ENCODE measurements at regions not wholly inside any gene's neighbourhood (a gene's known extent, or its start where the extent isn't known, plus 50 kb on each side); places are given as distances from the start of the nearest gene placed in this dataset.

DNA sequence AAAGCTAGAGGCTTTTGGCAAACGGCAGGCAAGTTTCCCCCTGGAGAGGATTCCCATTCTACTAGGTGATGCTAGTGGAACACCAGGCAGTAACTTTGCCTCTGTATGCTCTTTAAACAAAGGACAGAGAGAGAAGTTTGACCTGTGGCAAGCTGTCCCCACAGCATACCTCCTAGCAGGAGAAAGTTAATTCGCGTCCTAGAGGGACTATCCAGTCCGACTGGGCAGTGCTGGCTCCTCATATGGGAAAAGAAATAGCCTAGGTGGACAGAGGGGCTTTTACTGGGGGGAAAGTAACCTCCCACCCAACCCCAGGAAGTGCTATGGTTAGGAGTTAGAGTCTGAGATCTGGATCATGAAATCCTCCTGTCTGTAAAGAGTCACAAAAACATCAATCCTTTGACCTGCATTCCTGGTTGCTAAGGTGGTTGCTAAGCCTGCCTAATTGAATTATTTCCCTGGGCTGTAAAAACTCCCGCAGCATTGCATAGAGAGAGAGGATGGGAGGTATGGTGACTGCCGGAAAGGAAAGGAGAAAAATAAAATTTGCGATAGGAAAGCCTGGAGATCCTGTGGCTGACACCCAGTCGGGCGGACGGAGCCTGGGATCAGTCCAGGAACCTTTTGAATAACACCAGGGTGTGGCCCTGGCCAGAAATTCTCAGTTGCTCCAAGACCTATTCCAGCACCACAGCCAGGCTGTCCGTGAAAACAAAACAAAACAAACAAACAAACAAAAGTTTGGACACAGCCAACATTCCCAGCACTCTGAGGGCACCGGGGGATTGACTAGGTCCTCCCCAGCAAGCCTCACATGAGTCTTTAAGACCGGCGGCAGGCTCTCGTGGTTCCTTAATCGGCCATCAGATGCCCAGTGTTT lies 67.7 kb upstream of the ATP11B start:
- peak; percentile 22 for DNase-seq (ENCODE audit: low spot score)

DNA sequence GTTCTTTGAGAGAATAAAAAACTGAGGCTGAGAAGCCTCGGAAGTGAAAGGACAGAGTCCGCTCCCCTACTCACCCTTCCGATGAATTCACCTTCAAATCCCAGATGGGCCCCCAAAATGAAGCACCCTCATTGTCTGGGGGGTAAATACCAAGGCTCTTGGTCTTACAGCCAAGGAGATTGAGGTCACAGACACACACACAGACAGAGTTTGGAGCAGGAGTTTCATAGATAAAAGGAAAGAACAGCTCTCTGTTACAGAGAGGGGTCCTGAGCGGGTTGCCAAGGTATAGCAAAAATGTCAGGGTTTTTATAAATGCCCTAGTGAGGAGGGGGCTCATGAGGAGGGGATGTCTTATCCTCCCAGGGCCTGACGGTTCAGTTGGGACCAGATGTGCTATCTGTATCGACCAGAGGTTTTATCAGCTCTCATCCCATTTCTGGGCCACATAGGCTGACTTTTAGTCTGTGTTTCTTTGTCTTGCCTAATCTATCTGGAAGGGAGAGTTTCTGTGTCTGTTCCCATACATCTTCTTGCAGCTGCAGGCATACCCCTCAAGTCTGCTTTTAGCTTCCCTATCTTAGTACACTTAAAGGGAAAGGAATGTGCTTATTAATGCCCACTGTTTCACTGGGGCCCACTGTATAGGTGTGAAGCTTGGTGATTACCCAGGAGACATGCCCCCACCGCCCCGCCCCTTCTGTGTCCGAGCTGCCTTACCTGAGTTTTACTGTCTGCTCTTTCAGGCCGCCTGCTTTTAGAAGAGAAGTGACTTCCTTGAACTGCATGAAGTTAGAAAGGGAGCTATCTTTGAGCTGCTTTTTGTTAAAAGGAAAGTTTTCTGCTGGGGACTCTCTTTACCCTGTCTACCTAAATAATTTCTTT lies 66.8 kb upstream of the ATP11B start:
- no peak for DNase-seq (ENCODE audit: low spot score)

DNA sequence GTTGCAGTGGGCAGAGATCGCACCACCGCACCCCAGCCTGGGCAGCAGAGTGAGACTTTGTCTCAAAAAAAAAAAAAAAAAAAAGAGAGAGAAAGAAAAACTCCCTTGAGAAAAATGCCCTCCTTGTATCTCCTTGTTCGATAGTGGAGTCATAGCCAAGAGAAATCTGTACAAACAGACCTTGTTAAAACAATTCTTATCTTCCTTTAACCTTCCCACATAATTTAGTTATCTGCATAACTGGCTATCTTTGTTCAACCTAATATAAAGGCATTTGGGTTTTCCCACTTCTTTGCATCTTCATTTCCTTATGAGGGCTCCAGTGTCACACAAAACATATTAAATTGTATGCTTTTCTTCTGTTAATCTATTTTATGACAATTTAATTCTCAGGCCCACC lies 65.1 kb upstream of the ATP11B start:
- no peak for DNase-seq (ENCODE audit: low spot score)

DNA sequence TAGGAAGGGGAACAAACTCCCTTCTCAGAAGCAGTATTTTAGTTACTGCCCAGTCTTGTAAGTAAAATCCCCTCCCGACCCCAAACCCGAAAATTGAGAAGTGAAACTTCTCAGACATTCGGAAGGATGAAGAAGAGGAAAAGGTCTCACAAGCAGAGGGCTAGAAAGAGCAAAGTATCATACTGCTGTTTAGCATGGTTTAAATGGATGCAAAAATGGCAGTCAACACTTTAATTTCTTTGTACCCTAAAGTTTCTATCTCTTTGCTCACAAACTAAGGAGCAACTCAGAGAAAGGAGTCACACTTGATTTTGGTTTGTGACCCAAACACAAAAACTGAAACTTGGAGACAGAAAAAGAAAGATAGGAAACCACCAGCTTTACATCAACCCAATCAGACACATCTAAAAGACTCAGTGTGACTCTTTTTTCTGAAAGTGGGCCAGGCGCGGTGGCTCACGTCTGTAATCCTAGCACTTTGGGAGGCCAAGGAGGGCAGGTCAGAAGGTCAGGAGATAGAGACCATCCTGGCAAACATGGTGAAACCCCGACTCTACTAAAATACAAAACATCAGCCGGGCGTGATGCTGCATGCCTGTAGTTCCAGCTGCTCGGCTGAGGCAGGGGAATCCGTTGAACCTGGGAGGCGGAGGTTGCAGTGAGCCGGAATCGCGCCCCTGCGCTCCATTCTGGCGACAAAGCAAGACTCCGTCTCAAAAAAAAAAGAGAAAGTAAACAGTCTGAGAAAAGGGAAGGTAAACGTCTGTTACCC lies 63.2 kb upstream of the ATP11B start:
- no peak for DNase-seq (ENCODE audit: low spot score)

DNA sequence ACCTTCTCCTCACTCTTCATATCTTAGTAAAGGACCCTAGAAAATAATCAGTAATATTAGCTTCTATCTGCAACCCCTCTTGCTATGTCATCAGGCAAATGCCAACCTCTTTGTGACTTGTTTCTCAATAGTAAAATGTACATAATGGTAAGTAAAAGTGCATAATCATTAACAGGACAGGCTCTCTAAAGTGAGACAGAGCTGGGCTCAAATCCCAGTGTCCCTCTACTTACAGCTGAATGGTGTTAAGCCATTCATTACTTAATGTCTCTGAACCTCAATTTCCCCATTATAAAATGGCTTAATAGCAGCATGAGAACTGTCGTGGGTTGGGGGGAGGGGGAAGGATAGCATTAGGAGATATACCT lies 62.6 kb upstream of the ATP11B start:
- no peak for DNase-seq (ENCODE audit: low spot score)

DNA sequence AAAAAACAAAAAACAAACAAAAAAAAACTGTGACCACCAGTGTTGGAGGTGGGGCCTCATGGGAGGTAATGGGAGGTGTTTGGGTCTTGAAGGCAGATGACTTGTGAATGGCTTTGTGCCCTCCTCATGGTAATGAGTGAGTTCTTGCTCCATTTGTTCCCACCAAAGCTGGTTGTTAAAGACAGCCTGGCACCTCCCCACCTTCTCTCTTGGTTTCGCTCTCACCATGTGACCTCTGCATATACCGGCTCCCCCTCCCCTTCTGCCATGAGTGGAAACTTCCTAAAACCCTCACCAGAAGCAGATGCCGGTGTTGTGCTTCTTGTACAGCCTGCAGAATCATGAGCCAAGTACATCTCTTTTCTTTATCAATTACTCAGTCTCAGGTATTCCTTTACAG lies 61.5 kb upstream of the ATP11B start:
- no peak for DNase-seq (ENCODE audit: low spot score)

DNA sequence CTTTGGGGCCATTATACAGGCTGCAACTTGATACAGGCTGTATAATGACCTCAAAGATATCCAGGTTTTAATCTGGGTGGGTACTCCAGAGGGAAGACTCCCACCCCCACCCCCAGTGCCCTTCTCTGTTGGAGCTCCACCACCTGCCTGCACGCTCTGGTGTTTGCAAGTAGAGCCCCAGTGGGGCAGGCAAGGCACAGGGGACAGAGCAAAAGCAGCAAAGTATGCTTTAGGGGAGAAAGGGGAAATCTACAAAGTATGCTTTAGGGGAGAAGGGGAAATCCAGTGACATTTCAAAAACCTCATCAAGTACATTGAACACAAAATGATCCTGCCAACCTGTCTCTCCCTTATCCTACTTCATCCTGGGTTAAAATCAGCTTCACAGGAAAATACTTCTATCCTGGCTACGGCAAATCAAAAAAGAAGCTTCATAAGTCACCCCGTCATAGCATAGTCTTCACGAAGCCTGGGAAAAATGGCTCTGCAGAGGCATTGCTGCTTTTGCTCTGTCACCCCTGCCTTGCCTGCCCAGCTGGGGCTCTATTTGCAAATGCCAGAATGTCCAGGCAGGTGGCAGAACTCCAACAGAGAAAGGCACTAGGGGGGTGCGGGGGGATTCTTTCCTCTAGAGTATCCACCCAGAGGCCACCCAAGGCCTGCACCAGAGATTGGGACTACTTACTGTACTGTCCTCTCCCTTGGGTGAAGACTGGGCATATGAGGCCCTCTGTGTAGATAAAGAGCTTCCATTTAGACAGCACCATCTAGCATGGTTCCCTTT lies 60.9 kb upstream of the ATP11B start:
- DNase-seq (ENCODE audit: low spot score), result no peak

DNA sequence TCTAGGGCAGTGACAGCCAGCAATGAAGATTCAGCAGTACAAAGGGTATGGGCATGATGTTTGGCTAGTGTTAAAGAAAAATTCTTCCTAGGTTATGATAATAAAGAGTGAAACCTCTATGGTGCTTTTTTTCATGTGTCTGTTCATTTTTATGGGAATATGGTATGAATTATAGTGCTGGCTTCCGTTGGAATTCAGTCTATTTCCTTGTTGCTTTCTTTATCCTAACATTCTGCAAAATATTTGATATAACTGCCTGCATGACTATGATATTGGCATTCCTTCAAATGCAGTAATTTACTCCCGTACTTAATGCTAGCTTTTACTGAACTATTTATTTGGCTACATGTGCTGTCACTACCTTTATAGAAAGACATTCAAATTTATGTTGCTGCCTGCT lies 57.6 kb upstream of the ATP11B start:
- no peak for DNase-seq (ENCODE audit: low spot score)

DNA sequence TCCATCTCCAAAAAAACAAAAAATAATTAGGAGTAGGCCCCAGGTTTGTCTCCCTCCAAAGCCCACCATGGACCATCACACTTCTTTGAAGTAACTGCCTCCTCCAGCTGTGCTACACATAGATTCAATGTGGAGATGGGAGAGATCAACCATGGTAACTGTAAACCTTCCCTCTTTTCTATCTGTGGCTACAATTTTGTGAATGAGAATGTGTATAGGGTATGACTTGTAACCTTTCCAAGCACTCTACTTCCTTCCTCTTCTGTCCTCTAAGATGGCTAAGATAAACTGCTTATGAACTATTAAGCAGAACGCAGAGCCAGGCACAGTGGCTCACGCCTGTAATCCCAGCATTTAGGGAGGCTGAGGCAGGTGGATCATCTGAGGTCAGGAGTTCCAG lies 55.5 kb upstream of the ATP11B start:
- no peak for DNase-seq (ENCODE audit: low spot score)

DNA sequence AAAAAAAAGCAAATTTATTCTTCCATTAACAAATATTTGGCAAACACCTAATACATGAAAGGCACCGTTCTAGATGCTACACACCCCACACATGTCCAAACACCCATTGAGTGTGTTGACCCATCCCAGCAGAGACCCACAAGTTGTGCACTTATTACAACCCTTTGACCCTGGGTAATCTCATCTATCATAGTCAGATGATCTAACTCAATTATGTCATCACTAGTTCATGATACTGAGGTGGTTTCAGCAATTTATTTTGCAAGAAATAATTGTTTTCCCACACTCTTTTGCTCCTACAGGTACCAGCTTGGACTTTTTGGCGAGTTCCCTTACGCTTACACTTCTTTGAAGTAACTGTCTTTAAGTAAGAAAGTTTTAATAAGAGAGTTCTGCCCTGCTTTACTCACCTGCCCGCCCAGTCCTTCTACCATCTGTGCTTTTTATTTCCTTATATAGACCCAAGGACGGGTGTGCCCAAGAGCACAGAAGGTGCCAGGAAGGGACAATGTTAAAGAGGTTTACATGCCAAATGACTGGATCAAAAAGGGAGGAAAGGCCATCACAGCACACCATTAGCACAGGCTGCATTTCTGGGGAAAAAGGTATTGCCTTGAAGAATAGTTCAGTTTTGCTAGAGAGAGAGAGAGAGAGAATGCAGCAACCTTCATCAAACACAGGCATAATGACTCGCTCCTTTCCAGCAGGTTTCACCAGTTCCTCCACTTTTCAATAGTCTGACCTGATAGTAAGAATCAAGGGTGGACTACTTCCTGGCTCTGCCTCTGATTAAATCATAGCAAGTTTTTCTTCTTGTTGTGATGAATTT lies 54.5 kb upstream of the ATP11B start:
- no peak for DNase-seq (ENCODE audit: low spot score)

DNA sequence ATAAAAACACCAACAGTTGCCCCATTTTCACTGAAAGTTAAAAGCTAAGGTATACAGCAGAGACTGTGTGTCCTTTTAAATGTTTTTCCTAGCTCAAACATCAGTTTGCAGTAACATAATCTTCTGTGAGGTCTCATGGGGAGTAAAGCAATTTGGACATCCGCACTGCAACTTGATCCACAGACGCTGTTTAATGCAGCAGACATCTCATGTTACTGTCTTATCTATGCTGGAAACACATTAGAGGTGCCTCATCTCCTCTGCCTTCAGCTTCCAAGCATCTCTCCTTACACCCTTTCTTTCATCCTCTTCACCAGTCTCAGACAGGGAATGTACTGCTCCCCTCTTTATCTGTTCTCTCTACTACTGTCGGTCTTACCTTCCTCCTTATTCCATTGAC lies 53.7 kb upstream of the ATP11B start:
- DNase-seq (ENCODE audit: low spot score), result no peak

DNA sequence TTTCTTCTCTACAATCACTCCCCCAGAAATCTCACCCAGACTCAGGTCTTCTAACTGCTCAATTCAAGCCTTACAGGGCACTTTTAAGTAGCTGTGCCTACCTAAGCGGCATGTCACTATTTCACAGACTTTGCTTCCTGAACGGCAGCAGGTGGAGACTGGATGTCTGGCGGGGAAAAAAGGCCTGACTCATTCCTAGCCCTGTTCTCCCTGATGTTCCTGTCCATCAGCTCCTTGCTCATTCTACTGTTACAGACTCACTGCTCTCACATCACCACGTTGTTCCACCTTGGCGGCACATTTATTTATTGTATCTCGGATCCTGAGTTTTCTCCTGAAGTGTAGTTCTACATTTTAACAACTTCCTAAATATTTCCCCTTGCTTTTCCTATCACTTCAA lies 52.6 kb upstream of the ATP11B start:
- DNase-seq (ENCODE audit: low spot score), result peak; percentile 42

DNA sequence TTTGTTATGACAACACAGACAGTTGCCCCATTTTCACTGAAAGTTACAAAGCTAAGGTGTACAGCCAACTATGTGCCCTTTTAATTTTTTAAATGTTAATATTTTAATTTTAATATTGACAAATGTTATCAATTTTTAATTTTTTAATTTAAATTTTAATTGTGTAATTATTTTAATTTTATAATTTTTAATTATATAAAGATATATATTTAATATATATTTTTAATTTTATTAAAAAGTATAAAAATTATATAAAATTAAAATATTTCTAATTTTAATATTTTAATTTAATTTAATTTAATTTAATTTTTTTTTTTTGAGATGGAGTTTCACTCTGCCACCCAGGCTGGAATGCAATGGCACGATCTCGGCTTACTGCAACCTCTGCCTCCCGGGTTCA lies 52.1 kb upstream of the ATP11B start:
- no peak for DNase-seq (ENCODE audit: low spot score)
